ENCODE measurements at regions not wholly inside any gene's neighbourhood (a gene's known extent, or its start where the extent isn't known, plus 50 kb on each side); places are given as distances from the start of the nearest gene placed in this dataset.

DNA sequence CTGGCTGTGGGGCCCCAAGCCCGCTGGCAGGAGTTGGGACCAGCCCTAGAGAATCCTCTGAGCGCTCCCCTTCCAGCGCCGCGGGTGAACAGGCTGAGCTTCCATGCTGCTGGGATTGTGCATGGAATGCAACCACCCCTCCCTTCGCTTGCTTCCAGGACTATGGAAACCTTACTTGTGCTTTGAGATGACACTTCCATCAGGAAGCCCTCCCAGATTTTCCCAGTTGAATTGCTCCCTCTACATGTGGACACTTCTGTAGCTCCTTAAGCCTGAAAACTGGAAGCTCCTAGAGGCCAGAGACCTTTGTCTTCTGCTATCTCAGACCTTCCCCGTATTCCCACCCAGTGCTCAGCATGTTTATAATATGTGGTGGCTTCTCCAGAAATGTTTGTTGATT lies 213.2 kb upstream of the RPL38 start:
- no peak for DNase-seq

DNA sequence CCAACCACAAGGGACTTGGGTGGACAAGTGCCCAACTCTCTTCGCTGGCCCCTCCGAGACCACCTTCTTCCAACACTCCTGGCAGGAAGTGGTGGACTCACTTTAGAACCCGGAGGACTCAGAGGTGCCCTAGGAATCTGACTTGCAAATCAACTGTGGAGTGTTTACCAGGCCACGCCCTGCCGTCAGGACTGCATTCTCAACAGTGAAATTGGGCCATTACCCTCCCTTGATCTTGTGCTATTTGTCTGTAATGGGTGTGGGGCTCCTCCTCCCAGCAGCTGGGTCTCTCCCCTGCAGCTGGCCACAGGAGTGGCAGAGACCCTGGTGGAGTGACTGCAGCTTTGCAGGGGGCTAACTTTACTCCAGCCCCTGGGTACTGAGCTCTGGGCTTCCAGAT lies 212.2 kb upstream of the RPL38 start:
- DNase-seq = no peak

DNA sequence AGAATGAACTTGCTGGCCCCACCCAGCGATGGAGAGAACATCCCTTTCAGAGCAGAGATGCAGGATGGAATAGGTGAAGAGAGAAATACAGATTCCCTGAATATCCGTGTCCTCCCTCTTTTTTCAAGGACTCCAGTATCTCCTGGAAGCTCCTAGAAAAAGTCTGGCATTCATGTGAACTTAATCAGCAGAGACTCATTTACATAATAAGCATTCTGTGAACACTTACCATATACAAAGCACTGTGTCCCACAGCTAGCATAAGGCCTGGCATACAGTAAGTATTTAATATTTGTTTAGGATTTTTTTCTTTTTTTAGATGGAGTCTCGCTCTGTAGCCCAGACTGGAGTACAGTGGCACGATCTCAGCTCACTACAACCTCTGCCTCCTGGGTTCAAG lies 208.5 kb upstream of the RPL38 start:
- no peak for DNase-seq

DNA sequence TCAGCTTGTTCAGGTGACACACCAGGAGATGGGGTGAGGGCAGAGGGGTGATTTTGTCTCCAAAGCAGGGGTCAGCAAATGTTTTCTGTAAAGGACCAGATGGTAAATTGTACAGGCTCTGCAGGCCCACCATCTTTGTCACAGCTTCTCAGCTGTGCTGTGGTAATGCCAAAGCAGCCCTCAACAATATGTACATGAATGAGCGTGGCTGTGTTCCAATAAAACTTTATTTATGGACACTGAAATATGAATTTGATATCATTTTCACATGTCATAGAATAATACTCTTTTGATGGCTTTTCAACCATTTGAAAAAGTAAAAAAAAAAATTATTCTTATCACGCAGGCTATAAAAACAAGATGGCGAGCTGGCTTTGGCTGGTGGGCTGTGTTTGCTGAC lies 206.4 kb upstream of the RPL38 start:
- no peak for DNase-seq

DNA sequence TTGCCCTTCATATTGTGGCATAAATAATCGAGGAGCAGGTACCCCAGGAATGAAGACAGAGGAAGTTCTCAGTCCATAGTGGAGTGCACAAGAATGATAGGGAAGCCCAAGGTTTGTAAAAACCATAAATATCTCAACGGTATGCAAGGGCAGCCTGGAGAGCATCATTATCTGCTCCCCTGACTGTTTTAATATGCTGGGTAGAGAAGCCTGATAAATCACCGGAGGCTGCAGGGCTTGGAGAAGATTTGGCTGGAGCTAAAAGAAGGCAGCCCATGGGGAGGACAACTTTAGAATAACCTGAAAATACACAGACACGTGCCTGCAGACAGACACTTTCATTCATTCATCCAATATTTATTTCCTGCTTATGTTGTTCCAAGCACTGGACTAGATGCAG lies 205.2 kb upstream of the RPL38 start:
- DNase-seq = no peak

DNA sequence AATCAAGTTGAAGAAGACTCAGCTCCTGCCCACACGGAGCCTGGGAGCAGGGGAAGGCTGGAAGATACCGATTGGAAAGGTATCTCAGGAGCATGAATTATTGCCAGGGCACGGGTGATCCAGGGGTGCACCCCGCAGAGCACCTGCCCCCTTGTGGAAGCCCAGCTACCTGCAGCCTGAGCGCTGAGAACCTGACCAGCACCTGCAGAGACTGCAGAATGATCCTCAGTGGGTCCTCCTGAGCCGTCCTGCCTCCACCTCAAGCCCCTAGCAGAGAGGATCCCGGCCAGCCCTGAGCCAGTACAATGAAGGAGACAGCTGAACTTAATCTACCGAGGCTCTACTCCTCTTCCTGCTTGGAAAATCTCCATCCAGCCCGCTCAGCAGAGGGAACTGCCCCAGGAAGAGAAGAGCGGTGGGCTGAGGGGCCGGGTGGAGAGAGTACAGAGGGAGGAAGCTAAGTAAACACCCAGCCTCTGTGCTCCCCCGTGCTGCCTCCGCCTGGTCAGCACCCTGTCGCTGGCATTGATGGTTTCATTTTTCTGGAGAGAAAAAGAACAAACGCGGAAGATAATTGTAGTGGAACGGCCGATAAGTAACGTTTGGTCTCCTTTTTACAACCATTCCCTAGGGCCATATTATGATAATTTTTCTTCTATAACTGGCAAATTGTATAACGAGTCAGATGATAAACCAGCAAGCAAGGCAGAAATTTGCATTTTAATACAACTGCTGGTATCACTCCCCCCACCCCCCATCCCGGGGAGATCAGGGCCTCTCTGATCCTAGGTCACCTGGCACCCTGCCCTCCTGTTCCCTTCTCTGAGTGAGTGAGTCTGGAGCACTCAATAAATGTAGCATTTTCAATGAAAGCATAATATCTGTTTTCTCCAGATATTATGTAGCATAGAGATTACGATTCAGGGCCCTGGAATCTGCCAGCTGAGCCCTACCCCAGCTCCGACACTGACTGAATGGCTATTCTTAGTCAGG lies 204.5 kb upstream of the RPL38 start:
- DNase-seq = peak; percentile 35

DNA sequence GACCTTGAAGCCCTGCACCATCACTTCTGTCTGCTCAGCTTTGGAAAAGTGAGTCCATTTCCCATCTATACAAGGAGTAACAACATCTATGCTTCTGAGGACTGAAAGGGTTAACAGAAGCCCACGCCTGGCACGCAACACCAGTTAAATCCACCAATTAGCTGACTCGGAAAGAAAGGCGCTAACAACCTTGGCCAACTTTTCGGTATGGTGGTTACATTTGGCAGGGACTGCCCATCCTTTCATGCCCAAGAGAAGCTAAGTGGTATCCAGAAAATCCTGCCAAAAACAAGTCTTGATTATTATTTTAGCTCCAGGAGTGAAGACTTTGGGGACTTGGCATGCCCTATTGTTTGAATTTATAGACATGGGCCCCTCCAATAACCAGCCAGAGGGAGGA lies 202.3 kb upstream of the RPL38 start:
- DNase-seq = no peak

DNA sequence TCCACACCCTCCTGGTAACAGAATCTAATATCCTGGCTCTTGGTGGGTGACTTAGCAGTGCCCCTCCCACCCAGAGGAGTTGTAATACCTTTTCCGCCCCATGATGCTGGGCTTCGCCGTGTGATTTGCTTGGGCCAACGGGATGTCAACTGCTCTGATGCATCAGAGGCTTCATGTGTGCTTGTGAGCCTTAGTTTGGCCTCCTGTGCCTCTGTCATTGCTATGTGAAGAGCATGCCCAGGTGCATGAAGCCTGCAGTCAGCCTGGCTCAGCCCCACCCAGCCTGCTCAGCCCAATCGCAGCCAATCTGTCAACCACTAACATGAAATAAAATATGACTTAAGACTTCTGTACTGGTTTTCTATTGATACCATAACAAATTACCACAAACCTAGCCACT lies 201.2 kb upstream of the RPL38 start:
- DNase-seq = no peak

DNA sequence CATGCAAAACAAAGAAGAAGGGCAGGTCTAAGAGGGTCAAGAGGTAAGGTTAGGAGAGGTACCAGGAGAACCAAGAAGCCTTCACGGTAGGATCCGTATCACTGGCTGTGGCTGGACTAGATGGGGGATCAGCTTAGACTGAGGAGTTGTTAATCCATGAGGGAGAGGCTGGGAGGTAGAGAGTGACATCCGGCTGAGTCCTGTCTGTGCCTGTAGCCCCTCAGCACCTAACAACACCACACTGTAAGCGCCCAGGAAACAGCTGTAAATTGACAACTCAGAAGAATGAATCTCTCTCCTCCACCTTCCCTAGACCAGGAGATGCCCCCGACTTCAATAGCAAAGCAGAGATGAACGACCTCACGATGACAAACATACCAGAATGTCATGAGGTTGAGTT lies 199.4 kb upstream of the RPL38 start:
- DNase-seq = no peak

DNA sequence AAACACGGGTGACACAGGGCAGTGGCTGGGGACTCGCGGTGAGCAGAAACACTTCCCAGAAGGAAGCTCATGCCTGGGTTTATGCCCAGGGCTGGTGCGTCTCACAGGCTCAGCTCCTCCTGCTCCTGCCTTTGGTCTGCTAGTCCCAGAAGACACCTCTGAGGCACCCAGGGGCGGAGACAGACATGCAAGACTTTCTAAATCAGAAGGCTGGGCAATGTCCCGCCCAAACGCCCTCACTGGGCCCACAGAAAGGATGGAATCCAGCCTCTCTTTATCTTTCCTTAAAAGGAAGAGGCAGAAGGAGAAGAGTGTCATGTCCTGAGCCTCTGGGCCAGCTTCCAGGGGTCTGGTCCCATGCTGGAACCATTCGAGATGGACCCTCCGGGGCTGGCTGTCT lies 197.7 kb upstream of the RPL38 start:
- DNase-seq = no peak

DNA sequence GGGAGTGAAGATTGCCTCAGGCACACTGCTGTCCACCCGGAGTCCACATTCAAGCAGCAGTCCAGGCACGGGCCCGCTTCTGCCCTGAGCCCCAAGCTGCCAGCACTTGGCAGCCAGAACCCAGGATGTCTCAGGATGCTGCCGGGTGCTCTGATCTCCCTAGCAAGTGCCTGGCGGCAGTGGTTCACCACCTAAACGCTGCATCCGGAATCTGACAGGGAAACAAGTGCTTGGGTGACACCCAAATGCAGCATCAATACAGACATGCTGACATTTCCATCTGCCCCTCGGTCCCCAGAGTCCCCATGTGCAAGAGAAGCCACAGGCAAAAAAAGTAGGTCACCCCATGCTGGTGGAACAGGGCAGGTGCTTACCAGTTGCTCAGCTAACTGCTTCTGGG lies 197.1 kb upstream of the RPL38 start:
- DNase-seq = no peak

DNA sequence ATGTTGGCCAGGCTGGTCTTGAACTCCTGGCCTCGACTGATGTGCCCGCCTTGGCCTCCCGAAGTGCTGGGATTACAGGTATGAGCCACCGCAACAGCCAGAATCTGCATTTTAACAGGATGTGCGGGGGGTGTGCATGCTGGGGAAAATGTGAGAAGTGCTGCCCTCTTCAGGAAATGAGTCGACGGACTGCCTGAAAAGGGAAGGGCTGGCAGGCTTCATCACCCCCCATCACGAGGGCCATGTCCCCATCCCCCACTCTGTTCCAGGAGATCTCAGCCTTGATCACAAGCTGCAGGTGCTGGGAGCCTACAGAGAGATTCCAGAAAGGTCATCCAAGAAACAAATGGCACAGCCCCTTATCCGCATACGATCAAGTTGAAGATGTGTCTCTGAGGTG lies 195.3 kb upstream of the RPL38 start:
- DNase-seq = no peak

DNA sequence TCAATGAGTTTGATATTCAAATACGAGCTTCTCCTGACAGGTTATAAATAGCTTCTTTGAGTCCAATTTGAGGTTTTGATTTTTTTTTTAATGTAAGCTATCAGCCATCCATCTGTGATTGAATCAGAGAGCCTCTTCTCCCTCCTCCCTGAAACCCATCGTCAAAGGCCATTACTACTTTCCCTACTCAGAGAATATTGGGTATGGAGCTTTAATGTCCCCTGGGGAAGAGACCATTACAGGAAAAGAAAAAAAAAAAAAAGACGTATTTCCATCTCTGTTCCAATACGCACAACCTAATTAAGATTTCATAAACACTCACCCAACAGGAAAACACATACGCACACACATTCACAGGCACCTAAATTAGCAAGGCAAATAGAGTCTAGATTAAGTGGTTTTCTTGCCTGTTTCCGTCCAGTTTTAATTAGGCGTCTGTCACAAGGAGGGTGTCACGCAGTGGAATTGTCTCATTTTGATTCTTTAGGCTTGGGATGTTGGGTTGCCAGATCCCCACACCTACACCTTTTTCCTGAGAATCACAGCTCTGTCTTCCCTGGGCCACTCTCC lies 194.3 kb upstream of the RPL38 start:
- no peak for DNase-seq

DNA sequence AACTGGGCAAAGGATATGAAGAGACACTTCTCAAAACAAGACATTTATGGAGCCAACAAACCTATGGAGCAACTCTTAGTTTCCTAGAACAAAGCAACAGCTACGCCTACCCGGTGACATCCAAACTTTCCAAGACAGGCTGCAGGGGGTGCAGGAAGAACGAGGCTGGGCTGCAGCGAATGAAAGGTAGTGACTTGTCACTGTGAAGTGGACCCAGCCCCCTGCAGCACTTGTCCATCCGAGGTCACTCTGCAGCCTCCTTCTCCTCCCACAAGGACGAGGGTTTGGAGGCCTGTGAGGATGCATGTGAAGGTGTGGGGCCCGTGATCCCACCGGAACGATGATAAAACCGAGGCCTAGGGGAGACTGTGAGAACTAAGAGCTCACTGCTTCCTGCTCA lies 192.6 kb upstream of the RPL38 start:
- DNase-seq = no peak

DNA sequence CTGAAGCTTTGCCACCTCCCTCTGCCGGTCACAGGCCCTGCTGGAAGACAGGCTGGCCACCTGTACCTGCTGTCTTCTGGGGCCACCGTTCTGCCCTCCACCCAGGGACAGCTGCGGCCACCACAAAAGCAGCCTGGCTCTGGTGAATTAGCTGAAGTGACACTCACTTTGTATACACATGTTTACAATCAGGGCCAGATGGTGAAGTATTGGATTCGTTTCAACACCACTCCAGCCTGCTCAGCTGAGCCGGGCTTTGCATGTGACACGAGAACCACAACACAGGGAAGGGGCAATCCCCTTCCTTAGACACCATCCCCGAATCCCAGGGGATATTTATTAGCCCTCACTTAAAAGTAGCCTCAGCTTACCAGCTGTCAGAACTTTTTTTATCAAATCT lies 191.5 kb upstream of the RPL38 start:
- DNase-seq = no peak

DNA sequence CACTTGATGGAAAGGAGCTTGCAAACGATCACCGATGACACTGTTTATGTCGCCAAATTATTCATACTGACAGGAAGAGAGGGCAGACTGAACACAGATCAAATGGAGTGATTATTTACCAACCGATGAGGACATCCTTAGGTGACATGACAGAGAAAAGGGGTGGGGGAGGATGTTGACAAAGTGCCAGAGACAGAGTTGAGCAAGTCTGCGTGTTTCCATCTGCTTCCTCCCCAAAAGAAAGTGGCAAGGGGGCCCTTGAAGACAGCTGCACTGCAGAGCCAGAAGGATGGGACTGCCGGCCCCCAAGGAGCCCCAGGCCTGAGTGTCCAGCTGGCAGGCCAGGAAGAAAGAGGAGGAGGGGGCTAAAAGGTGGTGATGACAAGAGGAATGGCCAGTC lies 191.0 kb upstream of the RPL38 start:
- peak; percentile 38 for DNase-seq

DNA sequence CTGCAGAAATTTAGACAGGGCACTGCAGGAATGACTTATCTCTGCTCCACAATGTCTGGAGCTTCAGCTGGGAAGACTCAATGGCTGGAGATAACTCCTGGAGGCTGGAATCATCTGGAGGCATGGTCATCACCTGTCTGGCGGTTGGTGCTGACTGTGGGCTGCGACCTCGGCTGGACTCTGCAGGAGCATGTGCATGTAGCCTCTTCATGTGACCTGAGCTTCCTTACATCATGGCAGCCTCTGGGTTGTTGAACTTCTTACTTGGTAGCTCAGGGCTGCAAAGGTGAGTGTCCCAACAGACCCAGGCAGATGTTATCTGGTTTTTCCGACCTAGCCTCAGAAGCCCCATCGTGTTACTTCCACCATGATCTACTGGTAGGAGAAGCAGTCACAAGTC lies 188.2 kb upstream of the RPL38 start:
- DNase-seq = no peak

DNA sequence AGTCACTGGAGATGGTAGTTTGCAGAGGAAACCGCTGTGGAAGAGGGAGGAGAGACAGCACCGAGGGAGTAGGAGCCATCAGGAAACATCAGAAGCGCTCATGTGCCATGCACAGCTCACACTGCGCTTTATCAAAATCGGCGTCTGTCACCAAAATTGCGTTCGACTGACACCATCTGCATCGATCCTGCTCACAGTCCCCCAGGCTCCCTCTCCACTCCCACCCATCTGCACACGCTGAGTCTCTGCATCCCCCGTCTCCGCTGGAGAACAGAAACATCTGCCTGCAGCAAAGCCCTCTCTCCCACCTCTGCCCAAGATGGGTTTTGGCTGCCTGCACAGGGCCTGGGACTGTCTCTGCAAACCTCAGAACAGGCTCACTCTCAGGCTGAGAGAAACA lies 187.5 kb upstream of the RPL38 start:
- no peak for DNase-seq

DNA sequence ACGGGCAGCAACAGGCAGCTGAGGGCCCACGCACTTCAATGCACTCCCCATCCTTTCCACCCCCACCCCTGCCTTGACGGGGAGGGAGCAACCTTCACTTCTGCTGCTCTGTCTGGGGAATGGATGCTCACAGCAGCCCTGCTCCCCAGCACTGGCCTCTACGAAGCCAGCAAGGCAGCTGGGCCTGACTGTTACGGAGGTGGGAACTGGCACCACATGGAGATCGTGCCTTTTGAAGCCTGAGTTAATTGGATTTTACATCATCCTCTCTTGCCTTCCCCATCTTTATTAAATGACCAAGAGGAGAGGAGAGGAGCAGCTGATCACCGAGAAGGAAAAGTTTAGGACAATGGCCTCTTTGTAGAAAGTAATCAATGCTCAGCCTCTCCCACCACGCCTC lies 187.0 kb upstream of the RPL38 start:
- DNase-seq = no peak

DNA sequence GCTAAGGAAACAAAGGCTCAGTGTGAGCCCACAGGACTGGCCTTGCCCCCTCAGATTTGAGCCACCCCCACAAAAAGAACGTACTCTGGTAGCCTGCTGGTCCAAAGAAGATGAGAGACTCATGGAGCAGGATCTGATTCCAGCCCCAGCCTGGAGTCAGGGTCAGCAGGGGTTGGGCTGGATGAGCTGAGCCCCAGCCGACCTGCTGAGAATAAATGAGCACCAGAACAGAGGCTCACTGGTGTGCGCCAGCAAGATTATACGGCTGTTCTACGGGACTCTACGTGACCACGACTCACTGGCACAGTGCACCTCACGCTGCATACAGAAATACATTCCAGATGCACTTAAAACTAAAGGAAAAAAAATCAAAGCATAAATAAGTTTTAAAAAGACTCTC lies 186.0 kb upstream of the RPL38 start:
- no peak for DNase-seq

DNA sequence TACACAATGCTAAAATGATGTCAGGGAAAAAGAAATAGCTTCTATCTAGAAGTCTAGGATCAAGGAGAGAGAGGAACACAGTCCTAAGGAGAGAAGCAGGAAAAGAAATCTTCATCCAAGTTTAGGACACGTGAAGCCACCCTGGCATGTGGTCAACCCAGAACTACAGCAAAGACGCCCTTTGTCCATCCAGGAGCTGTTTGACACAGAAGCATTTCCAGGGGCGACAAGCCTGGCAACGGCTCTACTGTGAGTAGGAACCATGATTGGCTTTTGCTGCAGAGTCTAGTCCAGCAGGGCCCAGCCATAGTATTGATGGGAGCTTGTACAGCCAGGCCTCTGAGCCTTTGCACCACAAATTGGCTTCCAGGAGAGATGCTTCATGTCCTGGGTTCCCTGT lies 185.4 kb upstream of the RPL38 start:
- no peak for DNase-seq

DNA sequence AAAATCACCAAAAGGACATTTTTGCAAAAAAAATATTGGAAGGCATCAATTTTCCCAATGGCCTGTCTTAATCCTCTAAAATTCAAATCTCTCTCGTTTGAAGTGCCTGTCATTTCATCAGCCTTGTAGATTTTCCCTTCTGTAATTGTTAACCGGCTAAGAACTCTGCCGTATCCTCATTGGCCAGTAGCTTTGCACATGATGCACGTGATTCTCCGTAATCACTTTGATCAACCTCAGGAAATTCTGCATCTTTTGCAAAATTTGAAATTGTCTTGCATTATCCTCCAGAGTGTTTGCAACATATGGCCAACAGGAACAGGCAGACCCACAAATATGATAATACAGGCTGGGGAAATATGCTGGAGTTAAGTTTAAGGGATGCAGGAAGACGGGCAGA lies 184.2 kb upstream of the RPL38 start:
- no peak for DNase-seq

DNA sequence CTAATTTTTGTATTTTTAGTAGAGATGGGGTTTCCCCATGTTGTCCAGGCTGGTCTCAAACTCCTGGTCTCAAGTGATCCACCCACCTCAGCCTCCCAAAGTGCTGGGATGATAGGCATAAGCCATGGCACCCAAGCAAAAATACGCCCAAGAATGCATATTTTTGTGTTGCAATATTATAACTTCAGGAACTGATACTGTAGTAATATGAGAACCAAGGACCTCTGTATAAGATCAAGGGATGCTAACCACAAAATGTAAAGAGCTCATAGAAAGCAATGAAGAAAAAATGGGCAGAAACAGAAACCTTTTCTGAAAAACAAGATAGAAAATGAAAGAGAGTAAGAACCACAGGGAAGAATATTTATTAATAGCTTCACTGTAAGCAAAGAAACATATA lies 183.6 kb upstream of the RPL38 start:
- DNase-seq = no peak

DNA sequence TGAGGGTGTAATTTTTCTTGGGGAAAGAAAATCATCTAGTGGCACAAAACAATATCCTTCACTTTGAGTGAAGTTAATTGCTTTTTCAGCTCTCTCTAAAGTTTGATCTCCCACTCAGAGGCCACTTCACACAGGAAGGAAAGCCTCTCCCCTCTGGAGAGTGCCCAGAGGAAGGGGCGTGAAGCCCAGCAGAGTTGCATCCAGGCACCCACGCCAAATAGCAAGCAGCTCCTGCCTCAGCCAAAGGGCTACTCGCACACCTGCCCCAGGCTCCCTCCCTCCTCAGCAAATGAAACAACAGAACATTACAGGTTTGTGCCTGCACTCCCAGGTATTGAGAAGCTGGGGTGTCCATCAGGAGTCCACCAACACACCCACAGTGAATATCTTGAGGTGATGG lies 183.0 kb upstream of the RPL38 start:
- DNase-seq = no peak

All from CD4-positive, alpha-beta T cell treated with Interleukin-4 for 4 hours (primary cell).